H54 (cell line): ENCODE measurements at regions not wholly inside any gene's neighbourhood (a gene's known extent, or its start where the extent isn't known, plus 50 kb on each side); places are given as distances from the start of the nearest gene placed in this dataset.
"Not testable (repeated sequence)": the region's sequence is repeated elsewhere in the genome, so short reads cannot be mapped to it uniquely, and the experiment has no call there.

ENCODE experiments used
- DNase-seq: peaks from one replicate; pipeline ENCODE4 v3.0.0; 2011; ENCODE audit warnings: low spot score, mixed read lengths; ENCODE audit not compliant: insufficient read length
- FAIRE-seq: peaks from 3 replicates; lab custom pipeline; 2011; peaks lifted over from hg19 to GRCh38; lab: Jason Lieb, UNC
- POLR2A ChIP-seq: IDR thresholded peaks from 2 replicates; pipeline ENCODE4 v1.6.1; 2011; ENCODE audit warnings: low read depth, mild to moderate bottlenecking, low read length

GRCh38 chr2:238774071-238774470, 73.8 kb upstream of the TWIST2 start:
- no peak for DNase-seq
- no peak for TF ChIP-seq POLR2A
- FAIRE-seq: no peak

- FAIRE-seq (no peak), DNase-seq (no peak)
- TF ChIP-seq POLR2A: no peak
Measured at GRCh38 chr2:238774980-238775509, 72.8 kb upstream of the TWIST2 start.

GRCh38 chr2:238775591-238775990, 72.3 kb upstream of the TWIST2 start:
- no peak for FAIRE-seq
- TF ChIP-seq POLR2A: no peak
- DNase-seq: no peak

GRCh38 chr2:238776003-238776760, 71.7 kb upstream of the TWIST2 start:
- DNase-seq: no peak
- no peak for TF ChIP-seq POLR2A
- no peak for FAIRE-seq

GRCh38 chr2:238776761-238777046, 71.2 kb upstream of the TWIST2 start:
- DNase-seq, FAIRE-seq: not testable (repeated sequence)

- FAIRE-seq (no peak), DNase-seq (no peak)
- no peak for TF ChIP-seq POLR2A
Measured at GRCh38 chr2:238777369-238778067, 70.4 kb upstream of the TWIST2 start.

GRCh38 chr2:238784671-238785527, 63.0 kb upstream of the TWIST2 start:
- peak; percentile 72 for DNase-seq

GRCh38 chr2:238785528-238785860, 62.4 kb upstream of the TWIST2 start:
- no peak for TF ChIP-seq POLR2A
- DNase-seq: no peak
- FAIRE-seq: no peak

More at GRCh38 chr2:238784671-238785527, 63.0 kb upstream of the TWIST2 start:
- no peak for FAIRE-seq
- no peak for TF ChIP-seq POLR2A

- TF ChIP-seq POLR2A: no peak
- no peak for DNase-seq
- FAIRE-seq: no peak
Measured at GRCh38 chr2:238786379-238786778, 61.5 kb upstream of the TWIST2 start.

GRCh38 chr2:238786792-238787490, 60.9 kb upstream of the TWIST2 start:
- DNase-seq: no peak
- TF ChIP-seq POLR2A: no peak
- FAIRE-seq: no peak

- TF ChIP-seq POLR2A: no peak
- FAIRE-seq (no peak), DNase-seq (no peak)
Measured at GRCh38 chr2:238787501-238787900, 60.4 kb upstream of the TWIST2 start.

- FAIRE-seq (no peak), DNase-seq (no peak)
- no peak for TF ChIP-seq POLR2A
Measured at GRCh38 chr2:238789317-238789806, 58.5 kb upstream of the TWIST2 start.

GRCh38 chr2:238790126-238790832, 57.6 kb upstream of the TWIST2 start:
- no peak for TF ChIP-seq POLR2A
- DNase-seq (no peak), FAIRE-seq (no peak)
